HG03064 (cell line): ENCODE measurements at regions not wholly inside any gene's neighbourhood (a gene's known extent, or its start where the extent isn't known, plus 50 kb on each side); places are given as distances from the start of the nearest gene placed in this dataset.

Experiments
- ATAC-seq: cut with Tn5 transposase; IDR thresholded peaks from one replicate; pipeline ENCODE4 v1.9.1; 2021; ENCODE audit warnings: low read depth; ENCODE audit not compliant: unreplicated experiment

DNA sequence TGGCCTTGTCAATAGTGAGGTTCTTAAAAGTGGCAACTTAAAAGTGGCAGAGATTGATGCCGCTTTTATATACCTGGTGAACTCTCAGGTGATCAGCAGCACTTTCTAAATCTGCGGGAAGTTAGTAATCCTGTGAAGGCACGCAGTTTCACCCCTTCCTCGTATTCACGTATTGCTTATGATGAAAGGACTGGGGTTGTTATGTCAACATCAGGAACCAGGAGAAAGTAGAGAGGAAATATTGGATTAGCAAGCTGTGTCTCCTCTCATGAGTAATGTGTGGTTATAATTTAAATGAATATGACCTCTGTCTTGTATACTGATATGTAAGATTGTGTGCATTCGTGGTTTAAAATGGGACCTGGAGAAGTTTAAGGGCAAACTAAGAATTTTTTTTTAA lies 544.6 kb downstream of the SLITRK6 start:
- no peak for ATAC-seq

DNA sequence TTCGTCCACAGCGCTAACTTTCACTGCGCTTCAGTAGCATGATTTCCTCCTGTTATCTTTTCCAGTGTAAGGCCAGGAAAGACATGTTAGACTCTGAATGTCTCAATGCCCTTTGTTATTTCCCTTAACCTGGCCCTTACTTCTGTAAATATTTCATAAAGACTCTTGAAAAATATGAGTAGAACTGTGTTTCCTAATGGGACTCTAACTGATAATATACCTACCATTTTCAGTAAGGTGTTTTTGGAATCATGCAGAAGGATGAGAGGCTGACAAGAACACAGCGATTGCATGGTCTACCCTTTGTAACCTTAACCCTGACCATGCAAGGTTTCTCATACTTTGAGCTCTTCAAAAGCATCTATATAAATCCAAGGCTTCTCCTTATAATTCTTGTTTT lies 550.1 kb downstream of the SLITRK6 start:
- ATAC-seq = no peak

- ATAC-seq = no peak
Observed at GRCh38 chr13:85247780-85248179, 551.4 kb downstream of the SLITRK6 start.

GRCh38 chr13:85243831-85244230 lies 555.4 kb downstream of the SLITRK6 start:
- no peak for ATAC-seq

DNA sequence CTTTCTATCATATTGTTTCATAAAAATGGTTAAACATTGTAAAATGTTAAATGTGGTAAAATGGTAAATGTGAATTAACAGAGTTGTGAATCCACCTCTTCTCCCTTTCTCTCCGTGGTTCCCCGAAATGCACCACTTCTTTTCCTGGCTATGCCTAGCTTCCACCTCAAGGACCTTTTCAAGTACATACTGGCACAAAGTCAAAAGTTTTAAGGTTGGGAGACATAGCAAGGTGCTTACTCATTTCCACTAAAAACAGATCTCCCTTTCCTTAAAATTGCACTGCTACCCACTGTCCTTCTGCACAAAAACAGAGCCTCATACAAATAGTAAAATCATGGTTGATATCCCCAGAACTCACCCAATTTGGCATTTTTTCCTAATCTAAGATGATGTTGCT lies 558.2 kb downstream of the SLITRK6 start:
- ATAC-seq = no peak

DNA sequence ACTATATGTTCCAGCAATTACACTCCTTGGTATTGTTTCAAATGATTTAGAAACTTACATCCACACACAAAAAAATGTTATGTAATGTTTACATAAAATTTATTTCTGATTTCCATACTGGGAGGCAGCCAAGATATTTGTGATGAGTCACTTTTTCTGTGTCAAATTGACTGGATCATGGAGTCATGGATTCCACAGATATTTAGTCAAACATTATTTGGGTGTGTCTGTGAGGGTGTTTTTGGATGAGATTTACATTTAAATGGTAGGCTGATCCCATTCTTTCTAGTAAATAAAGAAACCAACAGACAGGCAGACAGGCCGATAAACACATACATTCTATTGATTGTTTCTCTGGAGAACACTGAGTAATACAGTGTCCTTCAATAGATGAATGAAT lies 562.8 kb downstream of the SLITRK6 start:
- no peak for ATAC-seq

- no peak for ATAC-seq
Observed at GRCh38 chr13:85230691-85231093, 568.5 kb downstream of the SLITRK6 start.

GRCh38 chr13:85228692-85229091 lies 570.5 kb downstream of the SLITRK6 start:
- no peak for ATAC-seq

DNA sequence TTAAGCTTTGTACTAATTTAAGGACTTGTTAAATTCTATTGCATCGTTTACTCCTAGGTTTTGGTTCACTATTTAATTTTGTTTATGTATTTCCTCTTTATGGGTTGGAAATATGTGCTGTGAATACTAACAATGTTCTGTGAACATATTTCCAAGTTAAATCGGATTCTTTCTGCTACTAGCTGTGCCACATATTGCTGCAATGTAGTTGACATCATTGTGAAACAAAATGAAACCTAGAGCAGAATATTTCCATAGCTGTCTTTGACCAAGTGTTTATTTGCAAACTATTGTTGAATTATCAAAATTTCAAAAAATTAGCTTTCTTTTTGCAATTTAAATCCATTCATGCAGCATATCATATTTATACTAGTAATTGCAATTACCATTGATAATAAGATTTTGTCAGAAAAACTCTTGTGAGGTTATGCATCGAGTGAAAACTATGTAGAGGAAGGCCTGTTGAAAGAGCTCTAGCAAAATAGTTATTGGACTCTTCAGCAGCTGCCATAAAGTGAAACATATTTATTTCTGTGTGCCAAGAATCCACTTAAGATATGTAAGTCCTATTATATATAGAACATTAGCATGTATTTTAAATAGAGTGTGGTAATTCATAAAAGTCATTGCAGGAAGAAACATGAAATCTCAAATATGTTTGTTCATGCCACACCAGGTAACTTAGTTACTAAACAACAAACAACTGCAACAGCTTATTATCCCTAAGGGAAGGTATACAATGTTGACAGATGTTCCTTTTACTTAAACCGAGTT lies 575.1 kb downstream of the SLITRK6 start:
- ATAC-seq = no peak

DNA sequence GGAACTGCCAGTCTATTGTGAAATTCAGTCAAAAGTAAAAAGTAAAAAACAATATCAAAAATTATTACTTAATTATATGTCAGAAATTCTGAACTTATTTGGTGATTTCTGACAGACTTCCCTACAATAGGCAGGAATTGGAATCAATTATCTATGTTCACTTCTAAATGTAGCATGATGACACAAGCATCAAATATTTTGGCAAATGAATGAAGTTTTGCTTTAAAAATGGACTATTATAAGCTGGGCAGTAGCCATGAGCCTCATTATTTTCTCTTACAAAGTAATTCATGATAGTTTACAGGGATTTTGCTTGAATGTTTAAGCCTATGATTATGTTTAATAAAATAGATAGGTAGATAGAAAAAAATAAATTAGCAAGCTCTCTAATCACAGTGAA lies 582.6 kb downstream of the SLITRK6 start:
- no peak for ATAC-seq

DNA sequence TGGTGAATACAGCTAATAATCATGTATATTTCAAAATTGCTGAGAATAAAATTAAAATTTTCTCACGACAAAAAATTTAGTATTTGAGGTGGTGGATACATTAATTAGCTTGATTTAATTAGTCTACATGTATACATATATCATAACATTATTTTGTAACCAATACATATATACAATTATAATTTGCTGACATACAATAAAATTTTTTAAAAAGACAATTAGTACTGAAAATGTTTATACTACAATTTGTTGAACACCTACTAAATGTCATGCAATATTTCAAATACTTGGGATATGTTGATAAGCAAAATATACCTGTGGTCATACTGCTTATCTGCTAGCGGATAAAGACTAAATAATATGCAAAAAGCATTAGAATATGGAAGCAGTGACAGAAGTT lies 586.5 kb downstream of the SLITRK6 start:
- no peak for ATAC-seq

GRCh38 chr13:85204668-85205344 lies 594.4 kb downstream of the SLITRK6 start:
- no peak for ATAC-seq

DNA sequence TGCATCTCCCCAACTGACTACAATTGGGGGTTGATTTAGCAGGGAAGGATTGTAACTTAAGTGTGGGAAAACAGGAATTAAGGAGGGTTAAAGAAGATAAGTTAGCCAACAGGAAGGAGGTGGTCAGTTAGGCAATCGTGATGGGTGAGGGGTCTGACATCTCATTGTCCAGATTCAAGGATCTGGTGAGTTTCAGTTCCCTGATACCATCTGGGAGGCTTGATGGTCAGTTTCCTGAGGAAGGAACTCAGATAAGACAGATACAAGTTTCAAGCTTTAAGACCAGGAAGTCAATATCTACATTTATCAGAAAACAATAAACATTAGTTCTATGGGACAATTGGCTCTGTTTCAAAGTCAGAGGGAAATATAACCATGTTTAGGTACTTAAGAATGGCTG lies 601.8 kb downstream of the SLITRK6 start:
- ATAC-seq = no peak

GRCh38 chr13:85194482-85194881 lies 604.7 kb downstream of the SLITRK6 start:
- ATAC-seq = no peak

DNA sequence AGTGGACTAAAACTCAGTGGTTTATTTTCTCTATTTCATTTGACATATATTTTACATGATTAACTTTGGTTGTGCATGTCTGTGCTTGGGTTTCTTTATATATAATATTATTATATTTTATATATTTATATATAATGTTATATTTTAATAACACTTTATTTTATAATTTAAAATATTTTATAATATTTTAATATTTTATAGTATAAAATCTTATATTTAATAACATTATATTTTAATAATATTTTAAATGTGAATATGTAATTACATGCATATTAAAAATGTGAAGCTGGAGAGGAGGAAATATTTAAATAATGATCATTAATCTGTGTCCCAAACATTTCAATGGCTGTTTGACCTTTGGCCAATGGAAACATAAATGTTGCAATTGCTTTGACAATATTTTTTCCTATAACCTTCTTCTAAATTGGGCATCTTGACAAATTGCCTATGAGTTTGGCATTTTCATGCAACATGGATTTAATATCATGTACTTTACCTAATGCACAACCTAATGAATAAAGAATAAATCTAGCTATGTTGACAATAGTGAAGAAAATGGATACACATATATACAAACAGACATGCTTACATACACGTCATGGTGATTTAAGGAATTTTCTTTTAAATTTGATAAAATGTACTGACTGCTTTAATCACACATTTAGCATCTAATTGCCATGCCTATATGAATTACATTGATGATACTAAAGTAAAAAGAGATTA lies 607.1 kb downstream of the SLITRK6 start:
- no peak for ATAC-seq

DNA sequence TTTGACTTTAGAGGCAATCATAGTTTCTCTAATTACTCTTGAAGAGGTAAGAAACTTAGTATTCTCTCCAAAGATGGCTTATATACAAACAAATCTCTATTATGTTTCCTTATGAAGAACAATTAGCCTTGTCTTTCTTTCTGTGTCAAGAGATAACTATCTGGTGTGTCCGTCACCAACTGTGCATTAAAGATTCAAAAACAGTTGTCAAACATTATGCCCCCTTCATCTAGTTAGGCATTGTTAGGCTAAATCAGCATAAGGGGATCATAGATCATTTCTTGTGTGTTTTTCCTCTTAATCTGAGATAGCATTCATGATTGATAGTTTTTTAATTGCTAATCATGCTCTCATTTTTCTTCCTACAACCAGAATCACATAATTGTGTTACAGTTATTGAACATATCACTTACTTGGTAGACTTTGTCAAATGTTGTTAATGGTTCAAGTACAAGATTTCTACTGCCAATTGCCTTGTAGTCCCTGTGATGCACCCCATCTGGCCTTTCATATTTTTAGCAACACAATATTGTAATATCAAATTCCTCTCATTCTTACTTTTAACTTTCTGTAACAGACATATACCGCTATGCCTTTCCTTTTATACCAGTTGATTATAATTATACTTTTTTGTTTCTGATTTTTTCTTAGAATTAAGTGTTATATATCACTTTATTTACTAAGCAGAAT lies 612.7 kb downstream of the SLITRK6 start:
- no peak for ATAC-seq

DNA sequence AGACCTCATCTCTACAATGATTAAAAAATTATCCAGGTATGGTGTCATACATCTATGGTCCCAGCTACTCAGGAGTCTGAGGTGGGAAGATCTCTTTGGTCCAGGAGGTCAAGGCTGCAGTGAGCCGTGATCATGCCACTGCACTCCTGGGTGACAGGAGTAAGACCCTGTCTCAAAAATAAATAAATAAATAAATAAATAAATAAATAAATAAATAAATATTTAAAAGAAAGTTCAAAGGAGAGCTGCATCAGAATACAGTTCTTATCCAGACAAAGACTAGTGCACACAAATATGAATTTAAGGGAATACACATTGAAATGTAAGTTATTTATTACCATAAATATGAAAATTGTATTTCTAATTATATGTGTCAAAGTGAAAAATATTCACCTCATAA lies 624.9 kb downstream of the SLITRK6 start:
- ATAC-seq = no peak

DNA sequence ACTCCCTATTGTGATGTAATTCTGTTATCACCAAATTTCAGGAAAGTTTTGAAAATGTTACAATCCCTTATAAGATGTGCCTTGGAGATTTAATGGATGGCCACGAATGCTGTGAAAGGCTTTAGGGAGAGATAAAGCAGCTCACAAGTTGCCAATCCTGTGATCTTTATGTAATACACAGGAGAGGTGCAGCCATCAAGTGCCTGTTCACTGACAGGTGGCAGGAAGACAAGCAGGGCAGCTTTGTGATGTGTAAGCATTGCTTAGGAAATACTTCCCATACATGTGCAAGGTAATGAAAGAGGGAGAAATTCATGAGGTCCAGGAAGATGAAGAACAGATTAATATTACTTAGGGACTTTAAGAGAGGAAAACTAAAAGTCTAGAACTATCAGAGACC lies 628.8 kb downstream of the SLITRK6 start:
- no peak for ATAC-seq

- no peak for ATAC-seq
Observed at GRCh38 chr13:85166891-85167290, 632.3 kb downstream of the SLITRK6 start.

GRCh38 chr13:85163063-85163462 lies 636.2 kb downstream of the SLITRK6 start:
- no peak for ATAC-seq

DNA sequence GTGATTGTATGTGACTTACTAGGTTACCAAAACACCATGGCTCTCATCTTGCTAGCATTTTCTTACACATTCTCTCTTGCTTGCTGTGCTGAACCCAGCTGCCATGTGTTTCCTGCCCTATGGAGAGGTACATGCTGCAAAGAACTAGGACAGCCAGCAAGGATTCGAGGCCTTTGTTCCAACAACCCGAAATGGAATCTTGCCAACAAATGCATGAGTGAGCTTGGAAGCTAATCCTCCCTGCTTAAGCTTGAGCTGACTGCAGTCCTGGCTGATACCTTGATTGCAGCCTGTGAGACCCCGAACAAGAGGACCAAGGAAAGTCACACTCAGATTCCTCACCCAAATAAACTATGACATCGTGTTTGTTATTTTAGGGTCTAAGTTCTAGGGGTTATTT lies 651.2 kb downstream of the SLITRK6 start:
- no peak for ATAC-seq
